Trophoblast cell (in vitro differentiated cells and primary cell): ENCODE measurements at regions not wholly inside any gene's neighbourhood (a gene's known extent, or its start where the extent isn't known, plus 50 kb on each side); places are given as distances from the start of the nearest gene placed in this dataset.
"Not testable (repeated sequence)": the region's sequence is repeated elsewhere in the genome, so short reads cannot be mapped to it uniquely, and the experiment has no call there.

Source experiments
- DNase-seq, 2 donors: peaks; one replicate each; pipeline ENCODE4 v3.0.0-alpha.2; 2016
- H2AFZ ChIP-seq: 2 replicates; pipeline ENCODE4 v1.6.1; 2013; ENCODE audit warnings: low read length, moderate library complexity, mild to moderate bottlenecking; ENCODE audit not compliant: insufficient read depth, poor library complexity
- H2AK5ac ChIP-seq: 2 replicates; pipeline ENCODE4 v1.6.1; 2013; ENCODE audit warnings: mild to moderate bottlenecking, low read length
- H2BK120ac ChIP-seq: 2 replicates; pipeline ENCODE4 v1.6.1; 2013; ENCODE audit warnings: low read length, mild to moderate bottlenecking, moderate library complexity; ENCODE audit not compliant: insufficient read depth, poor library complexity
- H2BK12ac ChIP-seq: 2 replicates; pipeline ENCODE4 v1.6.1; 2013; ENCODE audit warnings: mild to moderate bottlenecking, low read length, moderate library complexity
- H2BK5ac ChIP-seq: 2 replicates; pipeline ENCODE4 v1.6.1; 2013; ENCODE audit warnings: low read length, low read depth, moderate library complexity, mild to moderate bottlenecking; ENCODE audit not compliant: poor library complexity
- H3K14ac ChIP-seq: 2 replicates; pipeline ENCODE4 v1.6.1; 2013; ENCODE audit warnings: mild to moderate bottlenecking, low read length
- H3K18ac ChIP-seq: 2 replicates; pipeline ENCODE4 v1.6.1; 2013; ENCODE audit warnings: mild to moderate bottlenecking, low read length
- H3K23ac ChIP-seq: 2 replicates; pipeline ENCODE4 v1.6.1; 2013; ENCODE audit warnings: low read length
- H3K27ac ChIP-seq: 2 replicates; pipeline ENCODE4 v1.5.1; 2013; ENCODE audit warnings: low read depth, mild to moderate bottlenecking, inconsistent platforms, low read length, moderate library complexity
- H3K27me3 ChIP-seq: 2 replicates; pipeline ENCODE4 v1.6.1; 2013; ENCODE audit warnings: inconsistent platforms, mild to moderate bottlenecking, low read length, moderate library complexity; ENCODE audit not compliant: insufficient read depth
- H3K36me3 ChIP-seq, 2 experiments: 1 replicate in 1 of 2; 2 replicates in 1 of 2; pipeline ENCODE4 v1.6.1; 2013; ENCODE audit warnings: low read length in 2 of 2, mild to moderate bottlenecking in 2 of 2, moderate library complexity in 1 of 2; ENCODE audit not compliant: insufficient read depth in 2 of 2, control insufficient read depth in 1 of 2
- H3K4ac ChIP-seq: 2 replicates; pipeline ENCODE4 v1.6.1; 2013; ENCODE audit warnings: low read depth, mild to moderate bottlenecking, low read length, moderate library complexity
- H3K4me1 ChIP-seq, 2 experiments: 1 replicate in 1 of 2; 2 replicates in 1 of 2; pipeline ENCODE4 v1.6.1; 2013; ENCODE audit warnings: low read length in 2 of 2, mild to moderate bottlenecking in 2 of 2, moderate library complexity in 1 of 2; ENCODE audit not compliant: insufficient read depth in 2 of 2, control insufficient read depth in 1 of 2
- H3K4me2 ChIP-seq: 2 replicates; pipeline ENCODE4 v1.6.1; 2013; ENCODE audit warnings: inconsistent platforms, mild to moderate bottlenecking, low read length, moderate library complexity
- H3K4me3 ChIP-seq: 2 replicates; pipeline ENCODE4 v1.5.1; 2013; ENCODE audit warnings: mild to moderate bottlenecking, low read depth, low read length, inconsistent platforms
- H3K79me1 ChIP-seq: one replicate; pipeline ENCODE4 v1.6.1; 2013; ENCODE audit warnings: low read length
- H3K79me2 ChIP-seq: 2 replicates; pipeline ENCODE4 v1.6.1; 2013; ENCODE audit warnings: low read length, mild to moderate bottlenecking; ENCODE audit not compliant: control insufficient read depth, insufficient read depth, poor library complexity
- H3K9ac ChIP-seq: 2 replicates; pipeline ENCODE4 v1.6.1; 2013; ENCODE audit warnings: mild to moderate bottlenecking, low read length
- H3K9me3 ChIP-seq: 2 replicates; pipeline ENCODE4 v1.6.1; 2013; ENCODE audit warnings: low read depth, mild to moderate bottlenecking, control low read depth, inconsistent platforms, low read length; ENCODE audit not compliant: insufficient read depth
- H4K12ac ChIP-seq: 2 replicates; pipeline ENCODE4 v1.6.1; 2013; ENCODE audit warnings: low read depth, mild to moderate bottlenecking, low read length, moderate library complexity
- H4K8ac ChIP-seq: 2 replicates; pipeline ENCODE4 v1.6.1; 2013; ENCODE audit warnings: low read depth, mild to moderate bottlenecking, low read length, moderate library complexity
- H4K91ac ChIP-seq: one replicate; pipeline ENCODE4 v1.6.1; 2013; ENCODE audit warnings: low read depth, mild to moderate bottlenecking, low read length, moderate library complexity
- WGBS: extraction: QIAGEN DNeasy Blood & Tissue Kit; methylation state at CpG from one replicate; pipeline ENCODE4 v1.1.7; 2013; ENCODE audit warnings: missing lambda C conversion rate; ENCODE audit not compliant: insufficient read length, insufficient coverage; ENCODE audit errors: extremely low coverage; 5-methylcytosine and 5-hydroxymethylcytosine counted together

DNA sequence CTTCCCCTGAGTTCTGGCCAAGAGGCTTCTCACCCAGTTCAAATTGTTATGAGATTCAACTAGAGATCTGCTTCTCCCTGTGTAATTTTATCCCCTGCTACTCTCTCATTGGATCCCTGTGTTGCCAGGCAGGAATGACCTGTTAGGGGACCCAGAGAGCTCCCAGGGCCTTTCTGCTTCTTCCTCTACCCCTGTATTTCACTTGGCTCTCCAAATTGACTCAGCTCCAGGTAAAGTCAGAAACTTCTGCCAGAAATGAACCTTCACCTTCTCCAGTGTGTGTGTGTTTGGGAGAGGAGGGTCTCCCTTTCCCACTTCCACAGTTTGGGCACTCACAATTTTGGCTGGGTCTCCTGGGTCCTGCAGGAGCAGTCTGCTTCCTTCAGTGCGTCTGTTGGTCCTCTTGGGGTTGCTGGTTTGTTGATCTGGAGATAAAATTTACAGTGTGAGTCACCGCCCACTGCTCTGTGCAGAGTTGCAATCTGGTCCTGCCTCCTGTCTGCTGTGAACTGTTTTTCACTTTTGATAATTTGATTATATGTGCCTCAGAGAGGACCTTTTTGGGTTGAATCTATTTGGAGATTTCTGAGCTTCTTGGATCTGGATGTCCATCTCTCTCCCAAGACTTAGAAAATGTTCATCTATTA, 112.4 kb upstream of the EDA2R start:
- H3K4me3 ChIP-seq, result no peak overlapping the region

DNA sequence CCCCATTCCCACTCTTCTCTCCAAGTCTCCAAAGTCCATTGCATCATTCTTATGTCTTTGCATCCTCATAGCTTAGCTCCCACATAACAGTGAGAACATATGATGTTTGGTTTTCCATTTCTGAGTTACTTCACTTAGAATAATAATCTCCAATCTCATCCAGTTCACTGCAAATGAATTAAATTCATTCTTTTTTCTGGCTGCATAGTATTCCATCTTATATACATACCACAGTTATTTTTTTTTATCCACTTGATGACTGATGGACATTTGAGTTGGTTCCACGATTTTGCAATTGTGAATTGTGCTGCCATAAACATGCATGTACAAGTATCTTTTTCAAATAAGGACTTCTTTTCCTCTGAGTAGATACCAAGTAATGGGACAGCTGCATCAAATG, 105.6 kb upstream of the EDA2R start:
- H3K36me3 ChIP-seq, H4K8ac ChIP-seq, H3K27ac ChIP-seq, H3K4me3 ChIP-seq, H2BK12ac ChIP-seq, H3K27me3 ChIP-seq, H3K9me3 ChIP-seq, H4K91ac ChIP-seq, H3K4ac ChIP-seq, H3K79me2 ChIP-seq, H3K9ac ChIP-seq, H2AK5ac ChIP-seq, H3K23ac ChIP-seq, H4K12ac ChIP-seq, H3K4me2 ChIP-seq, H2AFZ ChIP-seq, DNase-seq, H2BK5ac ChIP-seq, H3K14ac ChIP-seq, H2BK120ac ChIP-seq, H3K18ac ChIP-seq, H3K4me1 ChIP-seq, H3K79me1 ChIP-seq: not testable (repeated sequence)
- WGBS, result no CpG with 5 or more reads among the region's 1 CpG

More for the DNA sequence above, 112.4 kb upstream of the EDA2R start:
- H3K27ac ChIP-seq, result peak overlapping the region; percentile 17
- H4K91ac ChIP-seq, result no peak overlapping the region
- H2AK5ac ChIP-seq, result no peak overlapping the region
- no peaks in the 10 kb centered on the region for H3K79me2 ChIP-seq
- no peak overlapping the region for H4K8ac ChIP-seq
- H3K23ac ChIP-seq, result no peak overlapping the region
- H3K9ac ChIP-seq, result no peak overlapping the region
- no peak overlapping the region for H2BK5ac ChIP-seq
- no peaks in the 10 kb centered on the region for H3K79me1 ChIP-seq
- no peak overlapping the region for H4K12ac ChIP-seq
- no peaks in the 10 kb centered on the region for H3K27me3 ChIP-seq
- no CpG with 5 or more reads among the region's 2 CpGs for WGBS
- no peaks in the 10 kb centered on the region for H3K36me3 ChIP-seq
- DNase-seq, result no peak
- no peak overlapping the region for H3K4me2 ChIP-seq
- H2AFZ ChIP-seq, result no peak overlapping the region
- H3K4me1 ChIP-seq, result no peaks in the 10 kb centered on the region
- no peak overlapping the region for H3K14ac ChIP-seq
- no peaks in the 10 kb centered on the region for H3K9me3 ChIP-seq
- no peak overlapping the region for H3K4ac ChIP-seq
- no peak overlapping the region for H2BK120ac ChIP-seq
- no peak overlapping the region for H2BK12ac ChIP-seq
- H3K18ac ChIP-seq, result no peak overlapping the region

DNA sequence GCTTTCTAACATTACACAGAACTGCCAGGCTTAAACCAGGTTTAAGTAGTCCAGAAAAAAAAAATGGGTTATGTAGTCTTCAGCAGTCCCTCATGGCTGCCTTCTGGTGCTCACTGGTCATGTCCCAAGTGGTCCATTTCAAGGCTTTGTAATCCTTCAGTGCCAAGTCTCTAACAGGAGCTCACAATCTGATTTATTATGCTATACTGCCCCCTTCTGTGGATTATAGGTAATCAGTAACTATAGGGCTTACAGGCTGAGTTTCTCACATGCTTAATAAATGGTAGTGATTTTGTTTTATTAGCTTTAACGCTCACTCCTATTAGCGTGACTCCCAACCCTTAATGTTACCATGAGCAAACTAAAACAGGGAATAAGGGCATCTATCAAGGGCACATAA, 92.5 kb upstream of the EDA2R start:
- H3K14ac ChIP-seq, result no peak overlapping the region
- H2AK5ac ChIP-seq, result no peak overlapping the region
- no peak overlapping the region for H3K4ac ChIP-seq
- no CpG with 5 or more reads among the region's 2 CpGs for WGBS
- no peaks in the 10 kb centered on the region for H3K27me3 ChIP-seq
- no peak overlapping the region for H3K18ac ChIP-seq
- no peak overlapping the region for H2BK12ac ChIP-seq
- no peak overlapping the region for H2BK120ac ChIP-seq
- no peaks in the 10 kb centered on the region for H3K4me1 ChIP-seq
- H2AFZ ChIP-seq, result no peak overlapping the region
- DNase-seq, result peak in 1 of 2 donors; percentile 49
- no peak overlapping the region for H4K91ac ChIP-seq
- H3K4me2 ChIP-seq, result no peak overlapping the region
- no peak overlapping the region for H3K9ac ChIP-seq
- no peak overlapping the region for H4K8ac ChIP-seq
- no peaks in the 10 kb centered on the region for H3K9me3 ChIP-seq
- H2BK5ac ChIP-seq, result no peak overlapping the region
- no peak overlapping the region for H4K12ac ChIP-seq
- H3K79me1 ChIP-seq, result no peaks in the 10 kb centered on the region
- H3K23ac ChIP-seq, result no peak overlapping the region
- no peaks in the 10 kb centered on the region for H3K79me2 ChIP-seq
- H3K27ac ChIP-seq, result no peak overlapping the region
- H3K4me3 ChIP-seq, result no peak overlapping the region
- no peaks in the 10 kb centered on the region for H3K36me3 ChIP-seq

DNA sequence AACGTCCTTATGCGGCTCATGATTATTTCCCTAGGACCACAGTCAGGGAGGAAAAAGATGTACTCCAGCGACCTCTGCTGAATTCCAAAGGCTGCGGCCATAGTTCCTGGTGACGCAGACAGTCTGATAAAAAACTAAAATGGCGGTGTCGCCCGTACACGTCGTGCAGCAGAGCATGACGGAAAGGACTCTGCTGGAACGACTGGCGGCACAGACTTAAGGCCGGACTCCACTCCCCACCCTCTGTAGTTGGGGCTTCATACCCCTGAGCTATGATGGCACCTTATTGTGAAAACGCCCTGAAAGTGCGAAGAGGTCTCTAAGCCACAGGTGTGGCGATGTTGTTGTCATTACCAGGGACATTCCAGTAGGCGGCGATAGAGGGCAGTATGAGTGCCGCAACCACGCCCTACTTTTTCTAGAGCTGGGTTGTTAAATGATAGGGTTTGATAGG, 90.0 kb upstream of the EDA2R start:
- Histone ChIP-seq H3K27me3 (no peaks in the 10 kb centered on the region), H3K36me3 (no peaks in the 10 kb centered on the region), H3K79me1 (no peaks in the 10 kb centered on the region), H3K79me2 (no peaks in the 10 kb centered on the region), H3K18ac (no peak overlapping the region), H2AFZ (no peak overlapping the region), H3K4me2 (peak overlapping the region; percentile 63), H4K8ac (peak overlapping the region; percentile 90), H4K91ac (peak overlapping the region; percentile 87), H2BK12ac (no peak overlapping the region), H3K23ac (no peak overlapping the region), H3K9ac (peak overlapping the region; percentile 82), H3K4ac (no peak overlapping the region), H4K12ac (peak overlapping the region; percentile 93), H3K4me1 (no peaks in the 10 kb centered on the region), H3K4me3 (peak overlapping the region; percentile 84), H3K9me3 (no peaks in the 10 kb centered on the region), H3K14ac (no peak overlapping the region), H3K27ac (no peak overlapping the region), H2BK120ac (peak overlapping the region; percentile 80), H2AK5ac (no peak overlapping the region), H2BK5ac (peak overlapping the region; percentile 79)
- peak; percentile 44 to 61 for DNase-seq
- no CpG with 5 or more reads among the region's 21 CpGs for WGBS
